SK-N-SH treated with all-trans-retinoic acid at 6 μM for 48 hours (cell line): ENCODE measurements at regions not wholly inside any gene's neighbourhood (a gene's known extent, or its start where the extent isn't known, plus 50 kb on each side); places are given as distances from the start of the nearest gene placed in this dataset.

Experiments used
- ATAC-seq: fragments of 200-7000 bp; cut with Tn5 transposase; 3 replicates; pipeline ENCODE4 v1.9.1; 2020; ENCODE audit warnings: mild to moderate bottlenecking, moderate library complexity
- ARNTL ChIP-seq: fragments of 450-650 bp; formaldehyde crosslinking; IDR thresholded peaks from 2 replicates; pipeline ENCODE4 v1.5.0; 2020; ENCODE audit warnings: low read depth, mild to moderate bottlenecking, moderate library complexity, borderline replicate concordance
- BACH2 ChIP-seq: fragments of 250-450 bp; sonication (Bioruptor Pico); IDR thresholded peaks from 2 replicates; pipeline ENCODE4 v1.9.0; 2021; ENCODE audit warnings: mild to moderate bottlenecking, borderline replicate concordance
- CSDC2 ChIP-seq: fragments of 250-450 bp; sonication (Bioruptor Pico); IDR thresholded peaks from 2 replicates; pipeline ENCODE4 v1.5.0; 2020; ENCODE audit warnings: mild to moderate bottlenecking, moderate library complexity
- ESRRG ChIP-seq: fragments of 250-450 bp; sonication (Bioruptor Pico); IDR thresholded peaks from 2 replicates; pipeline ENCODE4 v1.6.1; 2021; ENCODE audit warnings: mild to moderate bottlenecking
- GLIS3 ChIP-seq: fragments of 250-450 bp; sonication (Bioruptor Pico); IDR thresholded peaks from 2 replicates; pipeline ENCODE4 v1.5.0; 2020; ENCODE audit warnings: mild to moderate bottlenecking, moderate library complexity
- ISL1 ChIP-seq: fragments of 250-450 bp; sonication (Bioruptor Pico); IDR thresholded peaks from 2 replicates; pipeline ENCODE4 v2.1.2; 2022; ENCODE audit warnings: mild to moderate bottlenecking, moderate library complexity
- OSR1 ChIP-seq: fragments of 250-450 bp; sonication (Bioruptor Pico); IDR thresholded peaks from 2 replicates; pipeline ENCODE4 v1.8.0; 2022; ENCODE audit warnings: moderate library complexity, mild to moderate bottlenecking, inconsistent platforms
- PATZ1 ChIP-seq: fragments of 250-450 bp; sonication (Bioruptor Pico); IDR thresholded peaks from 2 replicates; pipeline ENCODE4 v1.8.0; 2020; ENCODE audit warnings: mild to moderate bottlenecking, moderate library complexity, borderline replicate concordance
- POU6F1 ChIP-seq: fragments of 250-450 bp; sonication (Bioruptor Pico); IDR thresholded peaks from 2 replicates; pipeline ENCODE4 v1.8.0; 2021; ENCODE audit warnings: low read depth, mild to moderate bottlenecking, moderate library complexity, borderline replicate concordance
- PPARA ChIP-seq: fragments of 250-450 bp; sonication (Bioruptor Pico); IDR thresholded peaks from 2 replicates; pipeline ENCODE4 v1.5.0; 2020; ENCODE audit warnings: mild to moderate bottlenecking, borderline replicate concordance
- RARB ChIP-seq: fragments of 250-450 bp; sonication (Bioruptor Pico); IDR thresholded peaks from 2 replicates; pipeline ENCODE4 v1.8.0; 2021; ENCODE audit warnings: mild to moderate bottlenecking, moderate library complexity
- SNAI2 ChIP-seq: fragments of 250-450 bp; sonication (Bioruptor Pico); IDR thresholded peaks from 2 replicates; pipeline ENCODE4 v1.5.0; 2020; ENCODE audit warnings: mild to moderate bottlenecking, moderate library complexity
- TCF4 ChIP-seq: fragments of 250-450 bp; sonication (Bioruptor Pico); IDR thresholded peaks from 2 replicates; pipeline ENCODE4 v1.8.0; 2021; ENCODE audit warnings: mild to moderate bottlenecking, moderate library complexity, borderline replicate concordance
- TOX ChIP-seq: fragments of 250-450 bp; sonication (Bioruptor Pico); IDR thresholded peaks from 2 replicates; pipeline ENCODE4 v1.8.0; 2021; ENCODE audit warnings: mild to moderate bottlenecking, moderate library complexity, borderline replicate concordance
- TSHZ2 ChIP-seq: fragments of 250-450 bp; sonication (Bioruptor Pico); IDR thresholded peaks from 2 replicates; pipeline ENCODE4 v1.5.0; 2020; ENCODE audit warnings: mild to moderate bottlenecking, moderate library complexity
- ZC3H10 ChIP-seq: fragments of 250-450 bp; sonication (Bioruptor Pico); IDR thresholded peaks from 2 replicates; pipeline ENCODE4 v1.5.1; 2021; ENCODE audit warnings: mild to moderate bottlenecking, moderate library complexity
- ZFP3 ChIP-seq: fragments of 250-450 bp; sonication (Bioruptor Pico); IDR thresholded peaks from 2 replicates; pipeline ENCODE4 v1.5.0; 2020; ENCODE audit warnings: mild to moderate bottlenecking, moderate library complexity
- ZFP30 ChIP-seq: fragments of 450-650 bp; formaldehyde crosslinking; IDR thresholded peaks from 2 replicates; pipeline ENCODE4 v1.5.0; 2022; ENCODE audit warnings: mild to moderate bottlenecking, moderate library complexity
- ZNF565 ChIP-seq: fragments of 450-650 bp; formaldehyde crosslinking; conservative IDR thresholded peaks from 2 replicates; pipeline ENCODE4 v1.5.0; 2020; ENCODE audit warnings: low read depth, mild to moderate bottlenecking, moderate library complexity
- ZNF70 ChIP-seq: fragments of 450-650 bp; formaldehyde crosslinking; IDR thresholded peaks from 2 replicates; pipeline ENCODE4 v1.5.0; 2020; ENCODE audit warnings: mild to moderate bottlenecking, moderate library complexity
- ZNF8 ChIP-seq: fragments of 450-650 bp; formaldehyde crosslinking; IDR thresholded peaks from 2 replicates; pipeline ENCODE4 v1.5.0; 2020; ENCODE audit warnings: mild to moderate bottlenecking, moderate library complexity

GRCh38 chr16:85365120-85365519, 248.0 kb upstream of the GSE1 start (continued):
- TF ChIP-seq PATZ1 (no peak), RARB (no peak), POU6F1 (CRISPR knock-in tag) (no peak), ZNF70 (CRISPR knock-in tag) (no peak), ESRRG (no peak), ZFP30 (CRISPR knock-in tag) (no peak), ZC3H10 (no peak), CSDC2 (CRISPR knock-in tag) (no peak), ARNTL (CRISPR knock-in tag) (no peak)

- TF ChIP-seq BACH2 (CRISPR knock-in tag): no peak
- TF ChIP-seq POU6F1 (CRISPR knock-in tag): no peak
- TF ChIP-seq ZFP3 (CRISPR knock-in tag): no peak
- TF ChIP-seq ZFP30 (CRISPR knock-in tag): no peak
- no peak for TF ChIP-seq ESRRG
- TF ChIP-seq SNAI2: no peak
- TF ChIP-seq TCF4 (CRISPR knock-in tag): no peak
- TF ChIP-seq ZNF565 (CRISPR knock-in tag): no peak
- TF ChIP-seq GLIS3: no peak
- no peak for TF ChIP-seq TSHZ2 (CRISPR knock-in tag)
- TF ChIP-seq PATZ1: no peak
- no peak for TF ChIP-seq PPARA
Measured at GRCh38 chr16:85366031-85366763, 246.9 kb upstream of the GSE1 start.

GRCh38 chr16:85367485-85367884, 245.6 kb upstream of the GSE1 start:
- no peak for ATAC-seq
- TF ChIP-seq ARNTL (CRISPR knock-in tag) (no peak), OSR1 (CRISPR knock-in tag) (no peak), TSHZ2 (CRISPR knock-in tag) (no peak), TOX (CRISPR knock-in tag) (no peak), ZC3H10 (no peak), POU6F1 (CRISPR knock-in tag) (no peak), TCF4 (CRISPR knock-in tag) (no peak), ZNF8 (CRISPR knock-in tag) (no peak), ISL1 (CRISPR knock-in tag) (no peak), PATZ1 (no peak), ZFP30 (CRISPR knock-in tag) (no peak), CSDC2 (CRISPR knock-in tag) (no peak)

More at GRCh38 chr16:85366031-85366763, 246.9 kb upstream of the GSE1 start:
- no peak for ATAC-seq
